T1000 (cell line): ENCODE measurements at regions not wholly inside any gene's neighbourhood (a gene's known extent, or its start where the extent isn't known, plus 50 kb on each side); places are given as distances from the start of the nearest gene placed in this dataset.
A peak's percentile ranks its signal among the peaks of the same experiment; 100 is the strongest.
"Not testable (repeated sequence)": the region's sequence is repeated elsewhere in the genome, so short reads cannot be mapped to it uniquely, and the experiment has no call there.

Experiments
- DNase-seq: peaks from one replicate; lab custom pipeline; 2025; ENCODE audit warnings: mixed read lengths; lab: John Stamatoyannopoulos, UW

DNA sequence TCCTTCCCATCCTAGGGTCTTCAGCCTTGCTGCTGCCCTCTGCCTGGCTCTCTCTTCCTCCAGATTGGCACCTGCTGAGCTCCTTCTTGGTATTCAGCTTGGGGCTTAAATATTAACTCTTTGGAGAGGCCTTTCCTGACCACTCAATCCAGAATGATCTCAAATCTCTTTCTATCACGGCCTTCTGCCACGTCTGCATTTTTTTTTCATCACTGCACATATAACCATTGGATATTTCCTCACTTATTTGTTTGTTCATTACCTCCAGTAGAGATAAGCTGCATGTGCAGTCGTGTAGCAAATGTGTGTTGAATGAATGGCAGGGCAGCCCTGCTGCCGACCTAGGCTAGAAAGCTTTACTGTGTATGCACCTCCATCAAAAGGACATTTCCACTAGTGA, 51.6 kb upstream of the MPP7 start:
- DNase-seq: no peak

DNA sequence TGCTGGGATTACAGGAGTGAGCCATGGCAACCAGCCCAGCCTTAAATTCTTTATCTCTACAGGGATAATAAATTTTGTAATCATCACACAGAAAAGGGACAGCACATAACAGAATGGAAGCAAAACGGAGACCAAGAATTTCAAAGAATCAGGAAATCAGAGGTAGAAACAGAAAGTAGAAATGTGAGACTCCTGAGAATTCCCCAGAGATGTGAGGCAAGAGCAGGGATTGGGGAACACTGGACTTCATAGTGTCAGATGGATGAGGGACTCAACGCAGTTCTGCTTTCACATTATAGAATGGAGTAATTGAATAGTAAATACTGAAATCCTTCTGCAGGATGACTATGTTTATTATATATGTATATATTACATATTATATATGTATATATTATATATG, 52.5 kb upstream of the MPP7 start:
- DNase-seq: no peak

GRCh38 chr10:28359334-28359733, 56.5 kb upstream of the MPP7 start:
- DNase-seq: no peak

DNA sequence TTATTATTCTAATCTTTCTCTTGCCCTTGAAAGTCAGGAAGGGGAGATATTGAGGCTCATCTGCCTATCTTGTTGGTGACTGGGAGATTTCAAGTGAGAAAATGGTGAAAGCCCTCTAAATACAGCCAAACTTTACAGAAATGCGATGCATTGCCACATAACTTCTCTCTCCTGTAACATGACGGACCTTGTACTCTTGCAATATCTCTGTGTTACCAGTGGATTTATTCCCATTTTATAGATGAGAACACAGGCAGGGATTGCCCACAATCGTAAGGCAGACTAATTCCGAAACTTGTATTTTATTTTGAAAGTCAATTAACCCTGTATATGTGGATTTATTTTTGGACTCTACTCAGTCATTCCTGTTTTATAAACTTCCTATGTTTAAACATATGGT, 57.3 kb upstream of the MPP7 start:
- DNase-seq: no peak

GRCh38 chr10:28363376-28363775, 60.5 kb upstream of the MPP7 start:
- no peak for DNase-seq

DNA sequence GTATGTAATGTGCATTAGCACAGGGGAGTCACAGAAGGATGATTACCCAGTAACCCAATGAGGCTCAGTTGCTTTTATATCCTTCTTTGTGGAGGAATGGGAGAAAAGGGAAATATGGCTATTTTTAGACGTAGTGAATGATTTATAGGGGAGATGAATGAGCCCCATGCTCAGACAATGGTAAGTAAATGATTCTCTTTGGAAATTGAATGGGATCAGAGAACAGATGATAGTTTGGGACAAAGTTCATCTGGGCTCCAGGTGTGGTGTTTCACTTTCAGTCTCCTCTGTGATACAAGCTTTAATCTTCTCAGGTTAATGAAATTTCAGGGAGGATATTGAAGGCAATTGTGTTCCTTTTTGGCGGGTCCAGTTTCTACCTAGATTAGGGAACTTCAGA, 63.0 kb upstream of the MPP7 start:
- DNase-seq: no peak

GRCh38 chr10:28366994-28367393, 64.1 kb upstream of the MPP7 start:
- no peak for DNase-seq

GRCh38 chr10:28367413-28367812, 64.5 kb upstream of the MPP7 start:
- no peak for DNase-seq

GRCh38 chr10:28367929-28368484, 65.1 kb upstream of the MPP7 start:
- no peak for DNase-seq

DNA sequence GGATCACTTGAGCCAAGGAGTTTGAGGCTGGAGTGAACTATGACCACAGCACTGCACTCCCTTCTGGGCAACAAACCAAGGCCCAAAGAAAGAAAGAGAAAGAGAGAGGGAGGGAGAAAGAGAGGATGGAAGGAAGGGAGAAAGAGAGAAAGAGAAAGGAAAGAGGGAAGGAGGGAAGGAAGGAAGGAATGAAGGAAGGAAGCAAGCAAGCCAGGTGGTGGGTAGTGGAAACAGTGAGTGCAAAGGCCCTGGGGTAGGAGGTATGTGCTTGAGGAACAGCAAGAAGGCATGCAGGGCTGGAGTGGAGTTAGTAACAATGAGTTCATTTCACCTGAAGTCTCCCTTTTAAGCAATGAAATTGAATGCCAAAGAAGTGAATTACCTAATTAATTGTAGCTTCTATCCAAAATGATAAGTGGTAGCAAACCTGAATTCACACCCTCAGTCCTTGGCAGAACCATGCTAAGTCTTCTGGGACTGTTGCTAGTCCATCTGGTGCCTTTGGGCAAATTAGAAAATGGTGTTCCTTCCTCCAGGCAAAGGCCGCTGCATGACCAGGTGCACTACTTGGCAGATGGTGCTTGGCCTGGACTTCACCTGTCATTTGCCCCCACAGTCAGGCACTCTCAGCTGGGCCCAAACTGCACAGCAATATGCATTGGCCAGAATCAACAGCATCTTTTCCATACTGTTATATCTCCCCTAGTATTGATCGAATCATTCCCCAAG, 67.4 kb upstream of the MPP7 start:
- DNase-seq: no peak

GRCh38 chr10:28371638-28372037, 68.8 kb upstream of the MPP7 start:
- not testable (repeated sequence) for DNase-seq

- DNase-seq: no peak
Observed at GRCh38 chr10:28374036-28374435, 71.2 kb upstream of the MPP7 start.

DNA sequence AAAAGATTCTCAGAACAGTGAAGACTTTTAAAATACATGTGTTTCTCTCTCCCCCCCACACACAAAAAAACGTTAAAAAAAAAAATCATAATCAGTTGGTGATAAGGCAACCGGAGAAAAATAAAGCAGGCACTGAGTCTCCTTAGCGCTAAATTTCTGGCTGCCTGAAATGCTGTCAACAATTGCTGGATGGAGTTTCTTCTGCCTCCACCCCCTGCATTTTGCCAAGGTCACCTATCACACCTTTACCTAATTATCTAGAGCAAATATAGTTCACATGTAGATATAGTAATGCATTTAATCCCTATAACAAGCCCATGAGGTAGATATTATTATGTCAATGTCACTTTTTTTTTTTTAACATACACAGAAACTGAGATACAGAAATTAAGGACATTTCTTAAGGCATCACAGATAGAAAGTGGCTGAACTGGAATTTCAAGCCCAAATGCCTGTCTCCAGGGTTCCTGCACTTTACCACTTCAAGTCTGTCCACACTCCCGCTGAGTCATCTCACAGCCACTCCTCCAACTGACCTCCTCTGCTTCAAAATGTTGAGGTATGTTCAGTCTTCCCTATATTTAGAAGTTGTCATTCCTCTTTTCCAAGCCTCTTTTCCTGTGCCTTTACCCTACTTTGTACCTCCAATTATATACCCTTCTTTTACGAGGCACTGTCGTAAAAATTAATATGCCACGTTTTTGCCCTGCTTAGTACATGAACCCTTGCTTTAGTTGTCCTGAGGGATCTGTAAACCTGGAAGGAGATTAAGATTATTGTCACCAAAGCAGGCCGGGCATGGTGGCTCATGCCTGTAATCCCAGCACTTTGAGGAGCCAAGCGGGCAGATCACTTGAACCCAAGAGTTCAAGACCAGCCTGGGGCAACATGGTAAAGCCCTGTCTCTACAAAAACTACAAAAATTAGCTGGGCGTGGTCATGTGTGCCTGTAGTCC, 72.8 kb upstream of the MPP7 start:
- no peak for DNase-seq

DNA sequence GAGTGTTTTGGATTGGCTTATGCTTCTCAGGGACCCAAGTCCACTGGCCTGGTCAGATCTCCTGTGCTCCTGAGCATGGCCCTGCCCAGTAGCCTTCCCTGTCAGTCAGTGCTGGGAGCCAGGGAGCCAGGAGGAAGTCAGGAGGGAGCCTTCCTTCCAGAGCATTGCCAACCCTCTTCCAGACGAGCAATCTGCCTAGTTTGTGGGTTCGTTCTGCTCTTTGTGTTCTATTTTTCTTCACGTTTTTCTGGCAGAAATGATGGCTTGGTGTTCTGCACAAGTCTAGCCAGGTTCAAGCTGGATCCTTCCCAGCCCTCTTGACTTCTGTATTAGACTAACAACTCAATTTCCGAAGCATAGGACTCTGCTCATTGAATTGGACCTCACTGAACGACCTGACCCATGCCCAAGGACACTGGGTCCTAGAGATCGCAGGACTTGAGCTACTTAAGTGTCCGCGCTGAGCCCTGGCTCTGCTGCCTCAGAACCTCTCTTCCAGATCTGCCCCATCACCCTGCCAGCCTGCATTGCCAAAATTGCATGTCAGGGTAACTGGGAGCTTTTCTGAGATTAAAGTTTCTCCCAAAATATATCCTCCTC, 76.2 kb upstream of the MPP7 start:
- no peak for DNase-seq

- DNase-seq: no peak
Observed at GRCh38 chr10:28381466-28381865, 78.6 kb upstream of the MPP7 start.

DNA sequence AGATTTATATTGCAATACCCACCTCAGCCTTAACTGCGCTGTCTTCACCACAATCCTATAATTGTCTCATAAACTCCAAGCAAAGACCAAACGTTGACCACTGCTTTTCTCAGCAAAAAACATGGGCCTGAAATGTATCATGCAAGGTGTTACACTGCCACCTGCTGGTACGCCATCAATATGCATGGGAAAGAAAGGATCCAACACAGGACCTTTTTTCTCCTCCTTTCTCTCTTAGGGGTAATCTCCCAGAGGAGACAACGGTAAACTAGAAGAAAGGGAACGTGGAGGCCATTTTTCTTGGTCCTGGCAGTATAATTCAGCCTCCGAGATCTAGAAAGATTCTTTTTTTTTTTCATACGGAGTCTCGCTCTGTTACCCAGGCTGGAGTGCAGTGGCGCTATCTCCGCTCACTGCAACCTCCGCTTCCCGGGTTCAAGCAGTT, 79.1 kb upstream of the MPP7 start:
- peak; percentile 68 for DNase-seq

GRCh38 chr10:28382525-28383269, 79.8 kb upstream of the MPP7 start:
- DNase-seq: no peak

GRCh38 chr10:28384557-28384956, 81.7 kb upstream of the MPP7 start:
- no peak for DNase-seq

- no peak for DNase-seq
Observed at GRCh38 chr10:28385748-28386502, 83.1 kb upstream of the MPP7 start.

- DNase-seq: no peak
Observed at GRCh38 chr10:28386503-28386868, 83.6 kb upstream of the MPP7 start.

DNA sequence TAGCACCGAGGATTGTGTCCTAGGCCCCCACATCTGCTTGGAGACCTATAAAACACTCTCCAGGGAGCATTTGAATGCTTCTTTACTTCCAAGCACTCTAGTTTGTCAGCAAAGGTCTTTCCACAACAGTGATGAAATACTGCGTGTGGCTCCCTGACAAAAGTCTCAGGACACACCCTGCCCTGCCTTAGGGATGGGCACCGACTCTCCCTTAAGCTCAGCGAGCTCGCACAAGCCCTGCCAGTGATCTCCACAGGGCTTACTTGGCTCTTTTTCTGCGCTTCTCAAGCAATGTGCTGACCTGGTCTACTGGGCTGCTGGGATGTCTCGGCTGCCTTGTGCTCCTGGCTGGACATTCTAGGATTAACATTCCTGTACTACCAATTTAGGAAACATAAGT, 84.3 kb upstream of the MPP7 start:
- DNase-seq: no peak
